ENCODE measurements at regions not wholly inside any gene's neighbourhood (a gene's known extent, or its start where the extent isn't known, plus 50 kb on each side); places are given as distances from the start of the nearest gene placed in this dataset.

DNA sequence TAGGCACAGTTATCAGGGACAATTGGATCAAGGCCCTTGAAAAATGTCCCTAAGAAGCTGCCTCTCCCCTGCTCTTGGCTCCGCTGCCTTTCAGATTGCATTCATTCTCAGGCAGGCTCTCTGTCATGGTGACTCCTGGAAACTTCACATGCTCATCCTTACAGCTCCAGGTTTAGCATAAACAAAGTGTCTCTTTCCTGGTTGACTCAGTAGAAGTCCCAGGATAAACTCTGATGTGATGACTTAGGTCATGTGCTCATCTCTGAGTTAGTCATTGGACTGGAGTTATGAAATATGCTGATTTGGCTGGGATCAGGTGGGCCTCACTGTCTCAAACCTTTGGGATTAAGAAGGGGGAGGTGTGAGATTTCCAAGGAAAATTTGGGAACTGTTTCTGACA is 243.8 kb downstream of the ZNF621 start:
- no peaks in the 10 kb centered on the region for H3K9me1 ChIP-seq (ENCODE audit: control insufficient read depth, insufficient read depth, low read length)
- no TSS peak for BruUV-seq (replicated peaks)
- ATAC-seq = no peak
- WGBS (ENCODE audit: insufficient coverage, low coverage, missing lambda C conversion rate) = 0% methylated on average over 1 of the region's 1 CpG
- no peak overlapping the region for H3K27ac ChIP-seq (ENCODE audit: extremely low read depth, low read depth, low read length)
- FAIRE-seq = no peak
- no peak overlapping the region for H2AFZ ChIP-seq (ENCODE audit: low read depth, low read length)
- H3K4me1 ChIP-seq (replicated peaks in 1 of 2; ENCODE audit: control insufficient read depth in 2 of 2, insufficient read depth in 2 of 2, low read length in 2 of 2) = no peaks in the 10 kb centered on the region
- ChIA-PET POLR2A (no interaction called here), CTCF (ENCODE audit: low intra/inter-chr PET ratio) (no interaction called here)
- no peak overlapping the region for H3K9ac ChIP-seq (ENCODE audit: insufficient read depth in 1 of 2, low read depth in 2 of 2, low read length in 2 of 2)
- no peak overlapping the region for H3K4me2 ChIP-seq (ENCODE audit: insufficient read depth, low read length)
- no peaks in the 10 kb centered on the region for H4K20me1 ChIP-seq (replicated peaks; ENCODE audit: control insufficient read depth, insufficient read depth, low read length)
- no peaks in the 10 kb centered on the region for H3K36me3 ChIP-seq (ENCODE audit: control insufficient read depth, insufficient read depth, low read length)
- H3K9me3 ChIP-seq (replicated peaks; ENCODE audit: control insufficient read depth, insufficient read depth, low read depth, low read length) = no peaks in the 10 kb centered on the region
- H3K27me3 ChIP-seq (ENCODE audit: control insufficient read depth in 2 of 2, insufficient read depth in 2 of 2, low read length in 2 of 2) = no peaks in the 10 kb centered on the region
- no peak overlapping the region for H3K4me3 ChIP-seq
- intact Hi-C loops (cut with micrococcal nuclease) = no loop called here
- in situ Hi-C loops (cut with MboI) = no loop called here
- no peak for DNase-seq (ENCODE audit: extremely low read depth in 1 of 4, low spot score in 3 of 4)
- no peaks in the 10 kb centered on the region for H3K79me2 ChIP-seq (ENCODE audit: control insufficient read depth, insufficient read depth, low read length)
- TF ChIP-seq, protein P1, sequence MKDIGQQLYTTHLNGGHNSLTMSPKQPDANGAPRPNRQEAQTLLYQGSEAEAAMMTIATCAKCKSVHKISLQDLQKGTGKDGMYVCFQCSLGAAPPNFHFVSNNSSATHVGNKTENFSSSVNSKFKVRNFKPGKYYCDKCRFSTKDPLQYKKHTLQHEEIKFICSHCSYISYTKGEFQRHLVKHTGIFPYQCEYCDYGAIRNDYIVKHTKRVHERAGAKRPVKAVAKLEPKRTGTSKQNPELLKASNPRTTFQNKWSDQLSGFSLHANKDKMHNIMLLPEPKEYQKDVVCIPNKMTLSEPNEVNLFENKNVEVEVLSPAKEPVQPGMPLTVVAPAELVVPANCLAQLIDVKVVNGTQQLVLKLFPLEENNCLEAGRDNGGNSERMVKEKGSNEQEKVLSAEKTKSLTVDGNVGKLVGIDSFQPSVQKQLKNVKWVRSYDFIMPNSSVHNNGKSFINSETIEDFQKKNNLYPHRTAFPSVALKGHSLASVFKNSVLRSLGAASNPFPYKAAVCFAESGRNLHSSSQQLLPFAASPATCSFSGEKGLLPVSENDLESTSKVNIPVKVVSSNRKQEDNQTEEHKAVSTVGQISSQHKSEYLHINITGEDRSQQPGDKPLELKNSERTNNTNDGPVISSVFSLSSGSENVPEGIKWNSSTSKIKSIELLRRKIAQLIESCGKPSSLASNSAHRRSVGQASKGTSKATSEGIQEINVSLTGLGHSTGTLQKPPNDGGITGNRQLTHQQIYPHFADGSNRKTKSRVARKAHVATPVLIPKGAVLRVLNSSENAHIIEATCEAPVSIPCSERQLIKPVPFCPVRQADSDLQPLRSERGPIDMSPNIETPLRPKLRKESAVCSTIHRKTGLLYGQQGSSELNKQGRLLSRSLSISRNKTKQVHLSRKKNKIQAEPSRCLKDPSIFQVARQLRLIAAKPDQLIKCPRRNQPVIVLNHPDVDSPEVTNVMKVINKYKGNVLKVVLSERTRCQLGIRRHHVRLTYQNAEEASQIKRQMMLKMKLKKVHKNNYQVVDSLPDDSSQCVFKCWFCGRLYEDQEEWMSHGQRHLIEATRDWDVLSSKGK (CRISPR knock-in tag; IDR thresholded peaks at IDR 0.05) = no peak
- TF ChIP-seq, protein P2, sequence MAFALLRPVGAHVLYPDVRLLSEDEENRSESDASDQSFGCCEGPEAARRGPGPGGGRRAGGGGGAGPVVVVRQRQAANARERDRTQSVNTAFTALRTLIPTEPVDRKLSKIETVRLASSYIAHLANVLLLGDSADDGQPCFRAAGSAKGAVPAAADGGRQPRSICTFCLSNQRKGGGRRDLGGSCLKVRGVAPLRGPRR (CRISPR knock-in tag; IDR thresholded peaks at IDR 0.05) = no peak
- TF ChIP-seq, protein P3, sequence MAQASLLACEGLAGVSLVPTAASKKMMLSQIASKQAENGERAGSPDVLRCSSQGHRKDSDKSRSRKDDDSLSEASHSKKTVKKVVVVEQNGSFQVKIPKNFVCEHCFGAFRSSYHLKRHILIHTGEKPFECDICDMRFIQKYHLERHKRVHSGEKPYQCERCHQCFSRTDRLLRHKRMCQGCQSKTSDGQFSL (CRISPR knock-in tag; IDR thresholded peaks at IDR 0.05) = no peak
- TF ChIP-seq, protein P3 (tag; IDR thresholded peaks at IDR 0.05) = no peak
- TF ChIP-seq ZFX (CRISPR knock-in tag; IDR thresholded peaks at IDR 0.05) (no peak), ZC3H8 (IDR thresholded peaks at IDR 0.05) (no peak)
